ENCODE measurements at regions not wholly inside any gene's neighbourhood (a gene's known extent, or its start where the extent isn't known, plus 50 kb on each side); places are given as distances from the start of the nearest gene placed in this dataset.

DNA sequence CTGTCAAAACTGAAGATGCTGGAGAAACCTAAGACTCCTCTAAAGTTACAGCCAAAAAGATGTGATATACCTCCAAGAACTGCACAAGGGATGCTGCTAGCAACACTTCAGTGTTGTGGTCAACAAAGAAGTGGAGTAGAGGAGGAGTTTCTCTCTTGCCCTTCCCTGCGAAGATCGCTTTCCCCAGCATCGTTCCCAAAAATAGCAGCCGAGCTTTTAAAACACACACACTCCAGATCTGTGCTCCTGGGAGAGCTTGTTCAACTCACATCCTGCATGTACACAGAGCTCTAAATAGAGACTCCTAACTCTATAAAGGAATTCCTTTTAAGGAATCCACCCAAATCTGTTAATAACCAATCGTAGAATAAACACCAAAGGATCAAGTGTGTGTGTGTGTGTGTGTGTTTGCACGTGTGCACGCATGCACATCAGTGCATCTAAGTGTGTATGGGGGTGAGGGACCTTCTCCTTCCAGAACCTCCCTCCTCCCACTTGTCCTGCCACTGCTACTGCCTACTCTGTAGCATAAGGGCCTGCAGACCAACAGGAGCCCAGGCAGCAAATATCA is 58.5 kb downstream of the PSMG1 start:
- no peak for DNase-seq (ENCODE audit: low spot score)
- peaks cover 5% of the 10 kb centered on the region for H3K36me3 Mint-ChIP-seq (ENCODE audit: low read depth, unreplicated experiment)
- H3K9me3 Mint-ChIP-seq (ENCODE audit: unreplicated experiment), result no peaks in the 10 kb centered on the region
- no peak overlapping the region for H3K4me3 Mint-ChIP-seq (ENCODE audit: unreplicated experiment)
- TF ChIP-seq, protein P1, sequence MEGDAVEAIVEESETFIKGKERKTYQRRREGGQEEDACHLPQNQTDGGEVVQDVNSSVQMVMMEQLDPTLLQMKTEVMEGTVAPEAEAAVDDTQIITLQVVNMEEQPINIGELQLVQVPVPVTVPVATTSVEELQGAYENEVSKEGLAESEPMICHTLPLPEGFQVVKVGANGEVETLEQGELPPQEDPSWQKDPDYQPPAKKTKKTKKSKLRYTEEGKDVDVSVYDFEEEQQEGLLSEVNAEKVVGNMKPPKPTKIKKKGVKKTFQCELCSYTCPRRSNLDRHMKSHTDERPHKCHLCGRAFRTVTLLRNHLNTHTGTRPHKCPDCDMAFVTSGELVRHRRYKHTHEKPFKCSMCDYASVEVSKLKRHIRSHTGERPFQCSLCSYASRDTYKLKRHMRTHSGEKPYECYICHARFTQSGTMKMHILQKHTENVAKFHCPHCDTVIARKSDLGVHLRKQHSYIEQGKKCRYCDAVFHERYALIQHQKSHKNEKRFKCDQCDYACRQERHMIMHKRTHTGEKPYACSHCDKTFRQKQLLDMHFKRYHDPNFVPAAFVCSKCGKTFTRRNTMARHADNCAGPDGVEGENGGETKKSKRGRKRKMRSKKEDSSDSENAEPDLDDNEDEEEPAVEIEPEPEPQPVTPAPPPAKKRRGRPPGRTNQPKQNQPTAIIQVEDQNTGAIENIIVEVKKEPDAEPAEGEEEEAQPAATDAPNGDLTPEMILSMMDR (IDR thresholded peaks at IDR 0.05; ENCODE audit: unreplicated experiment), result no peak
- no peak overlapping the region for H3K27ac Mint-ChIP-seq (ENCODE audit: unreplicated experiment)
- H3K27me3 Mint-ChIP-seq (ENCODE audit: unreplicated experiment), result peaks cover 3% of the 10 kb centered on the region
- H3K4me1 Mint-ChIP-seq (ENCODE audit: unreplicated experiment), result peaks cover 14% of the 10 kb centered on the region

DNA sequence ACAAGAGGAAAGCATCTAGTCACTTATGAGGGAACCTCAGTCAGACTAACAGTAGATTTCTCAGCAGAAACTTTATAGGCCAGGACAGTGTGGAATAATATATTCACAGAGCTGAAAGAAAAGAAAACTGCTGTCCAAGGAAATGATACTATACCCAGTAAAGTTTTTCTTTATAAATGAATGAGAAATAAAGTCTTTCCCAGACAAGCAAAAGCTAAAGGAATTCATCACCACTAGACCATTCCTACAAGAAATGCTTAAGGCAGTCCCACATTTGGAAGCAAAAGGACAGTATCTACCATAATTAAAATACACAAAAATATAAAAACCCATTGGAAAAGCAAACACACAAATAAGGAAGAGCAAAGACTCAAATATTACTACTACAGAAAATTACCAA is 59.9 kb downstream of the PSMG1 start:
- peaks cover 24% of the 10 kb centered on the region for H3K4me1 Mint-ChIP-seq (ENCODE audit: unreplicated experiment)
- H3K27ac Mint-ChIP-seq (ENCODE audit: unreplicated experiment), result no peak overlapping the region
- TF ChIP-seq, protein P1 (IDR thresholded peaks at IDR 0.05; ENCODE audit: unreplicated experiment), result no peak
- no peak overlapping the region for H3K4me3 Mint-ChIP-seq (ENCODE audit: unreplicated experiment)
- peaks cover 6% of the 10 kb centered on the region for H3K27me3 Mint-ChIP-seq (ENCODE audit: unreplicated experiment)
- H3K36me3 Mint-ChIP-seq (ENCODE audit: low read depth, unreplicated experiment), result peaks cover 5% of the 10 kb centered on the region
- no peak for DNase-seq (ENCODE audit: low spot score)
- H3K9me3 Mint-ChIP-seq (ENCODE audit: unreplicated experiment), result no peaks in the 10 kb centered on the region

DNA sequence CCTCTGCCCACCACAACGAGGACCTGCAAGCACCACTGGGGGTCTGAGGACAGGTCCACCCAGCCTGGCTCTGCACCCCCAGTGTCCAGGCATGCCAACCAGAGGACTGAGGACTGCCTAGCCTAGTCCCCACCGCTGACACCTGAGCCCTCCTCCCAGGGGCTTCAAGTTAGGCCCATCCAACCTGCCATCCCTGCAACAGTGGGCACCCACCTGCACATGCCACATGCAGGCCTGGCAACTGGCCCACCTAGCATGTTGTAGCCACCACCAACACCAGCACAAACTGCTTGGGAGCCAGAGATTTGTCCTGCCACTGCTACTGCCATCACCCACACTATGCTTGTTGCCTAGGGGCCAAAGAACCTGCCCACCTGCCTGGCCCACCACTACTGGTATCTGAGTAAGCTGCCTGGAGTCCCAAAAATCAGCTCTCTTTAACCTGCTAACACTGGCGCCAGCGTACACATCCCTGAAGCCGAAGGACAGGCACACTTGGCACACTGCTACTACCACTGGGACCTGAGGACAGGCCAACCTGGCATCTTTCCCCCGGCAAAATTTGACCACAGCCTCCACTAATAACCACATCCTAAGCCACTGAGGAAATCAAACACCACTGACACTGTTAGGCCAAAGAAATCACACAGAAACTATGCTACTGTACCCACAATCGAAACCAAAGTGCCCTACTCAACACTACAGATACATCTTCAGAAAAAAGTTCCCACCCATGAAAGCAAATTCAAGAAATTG is 61.5 kb downstream of the PSMG1 start:
- Mint-ChIP-seq H3K27ac (ENCODE audit: unreplicated experiment) (peak overlapping the region; percentile 6), H3K27me3 (ENCODE audit: unreplicated experiment) (peaks cover 3% of the 10 kb centered on the region), H3K4me1 (ENCODE audit: unreplicated experiment) (peaks cover 28% of the 10 kb centered on the region), H3K9me3 (ENCODE audit: unreplicated experiment) (no peaks in the 10 kb centered on the region), H3K36me3 (ENCODE audit: low read depth, unreplicated experiment) (peaks cover 8% of the 10 kb centered on the region), H3K4me3 (ENCODE audit: unreplicated experiment) (no peak overlapping the region)
- TF ChIP-seq, protein P1 (IDR thresholded peaks at IDR 0.05; ENCODE audit: unreplicated experiment), result no peak
- DNase-seq (ENCODE audit: low spot score), result no peak

DNA sequence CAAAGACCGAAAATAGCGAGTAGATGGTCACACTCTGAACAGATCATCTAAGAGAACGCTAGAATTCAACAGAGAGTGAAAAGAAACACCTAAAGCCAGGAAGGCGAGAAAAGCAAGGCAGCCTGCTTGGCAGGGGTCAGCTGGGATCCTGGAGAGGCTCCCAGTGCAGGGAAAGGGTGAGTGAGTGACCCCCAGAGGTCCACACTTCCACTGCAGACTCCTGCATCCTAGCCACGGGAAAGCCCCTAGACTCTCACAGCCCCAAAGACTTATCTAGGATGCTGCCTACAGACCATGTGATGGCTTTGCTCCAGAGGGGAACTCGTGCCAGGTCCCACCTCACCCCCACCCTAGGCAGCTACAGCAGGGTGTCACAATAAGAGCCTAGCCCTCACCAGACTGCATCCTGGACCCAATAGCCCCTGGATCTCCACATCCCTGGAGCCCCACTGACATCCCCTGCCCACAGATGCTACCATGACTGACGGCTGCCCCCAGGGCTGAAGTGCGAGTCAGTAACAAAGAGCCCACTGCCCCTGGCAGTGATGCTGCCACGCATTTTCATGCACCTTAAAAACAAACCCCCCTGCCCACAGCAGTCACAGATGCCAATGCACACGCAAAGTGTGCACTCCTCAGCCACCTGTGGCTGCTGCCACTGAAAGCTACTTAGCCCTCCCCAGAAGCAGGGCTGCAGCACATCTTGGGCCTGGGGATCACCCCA is 62.2 kb downstream of the PSMG1 start:
- Mint-ChIP-seq H3K36me3 (ENCODE audit: low read depth, unreplicated experiment) (peaks cover 8% of the 10 kb centered on the region), H3K27me3 (ENCODE audit: unreplicated experiment) (peaks cover 5% of the 10 kb centered on the region), H3K27ac (ENCODE audit: unreplicated experiment) (no peak overlapping the region), H3K4me1 (ENCODE audit: unreplicated experiment) (peaks cover 28% of the 10 kb centered on the region), H3K9me3 (ENCODE audit: unreplicated experiment) (no peaks in the 10 kb centered on the region), H3K4me3 (ENCODE audit: unreplicated experiment) (no peak overlapping the region)
- DNase-seq (ENCODE audit: low spot score), result peak; percentile 33
- TF ChIP-seq, protein P1 (IDR thresholded peaks at IDR 0.05; ENCODE audit: unreplicated experiment), result no peak

DNA sequence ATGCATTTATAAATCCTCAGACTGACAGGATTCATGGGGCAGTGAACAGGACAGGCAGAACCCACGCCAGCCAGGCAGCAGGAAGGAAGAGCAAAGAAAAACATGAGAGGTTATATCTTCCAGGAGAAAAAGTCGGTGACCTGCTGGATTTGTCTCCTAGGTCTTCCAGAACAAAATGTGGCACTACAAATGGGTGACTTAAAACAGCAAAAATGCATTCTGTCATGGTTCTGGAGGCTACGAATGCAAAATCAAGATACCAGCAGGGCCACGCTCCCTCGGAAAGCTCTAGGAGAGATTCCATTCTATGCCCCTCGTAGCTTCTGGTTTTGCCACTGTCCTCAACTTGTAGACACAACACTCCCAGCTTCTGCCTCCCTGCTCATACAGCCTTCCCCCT is 63.4 kb downstream of the PSMG1 start:
- no peak for DNase-seq (ENCODE audit: low spot score)
- H3K27me3 Mint-ChIP-seq (ENCODE audit: unreplicated experiment), result peaks cover 5% of the 10 kb centered on the region

More for the DNA sequence above, 63.4 kb downstream of the PSMG1 start:
- H3K4me1 Mint-ChIP-seq (ENCODE audit: unreplicated experiment), result peaks cover 25% of the 10 kb centered on the region
- no peak overlapping the region for H3K27ac Mint-ChIP-seq (ENCODE audit: unreplicated experiment)
- H3K4me3 Mint-ChIP-seq (ENCODE audit: unreplicated experiment), result peak overlapping the region; percentile 25
- TF ChIP-seq, protein P1 (IDR thresholded peaks at IDR 0.05; ENCODE audit: unreplicated experiment), result no peak
- H3K9me3 Mint-ChIP-seq (ENCODE audit: unreplicated experiment), result no peaks in the 10 kb centered on the region
- H3K36me3 Mint-ChIP-seq (ENCODE audit: low read depth, unreplicated experiment), result peaks cover 8% of the 10 kb centered on the region
